SK-N-SH treated with all-trans-retinoic acid at 6 μM for 48 hours (cell line): ENCODE measurements at regions not wholly inside any gene's neighbourhood (a gene's known extent, or its start where the extent isn't known, plus 50 kb on each side); places are given as distances from the start of the nearest gene placed in this dataset.

Experiments
- ARNTL ChIP-seq: fragments of 450-650 bp; formaldehyde crosslinking; IDR thresholded peaks from 2 replicates; pipeline ENCODE4 v1.5.0; 2020; ENCODE audit warnings: low read depth, mild to moderate bottlenecking, moderate library complexity, borderline replicate concordance
- OSR1 ChIP-seq: fragments of 250-450 bp; sonication (Bioruptor Pico); IDR thresholded peaks from 2 replicates; pipeline ENCODE4 v1.8.0; 2022; ENCODE audit warnings: moderate library complexity, mild to moderate bottlenecking, inconsistent platforms
- RARB ChIP-seq: fragments of 250-450 bp; sonication (Bioruptor Pico); IDR thresholded peaks from 2 replicates; pipeline ENCODE4 v1.8.0; 2021; ENCODE audit warnings: mild to moderate bottlenecking, moderate library complexity
- TOX ChIP-seq: fragments of 250-450 bp; sonication (Bioruptor Pico); IDR thresholded peaks from 2 replicates; pipeline ENCODE4 v1.8.0; 2021; ENCODE audit warnings: mild to moderate bottlenecking, moderate library complexity, borderline replicate concordance
- ZFP3 ChIP-seq: fragments of 250-450 bp; sonication (Bioruptor Pico); IDR thresholded peaks from 2 replicates; pipeline ENCODE4 v1.5.0; 2020; ENCODE audit warnings: mild to moderate bottlenecking, moderate library complexity
- ZFP30 ChIP-seq: fragments of 450-650 bp; formaldehyde crosslinking; IDR thresholded peaks from 2 replicates; pipeline ENCODE4 v1.5.0; 2022; ENCODE audit warnings: mild to moderate bottlenecking, moderate library complexity
- ZNF70 ChIP-seq: fragments of 450-650 bp; formaldehyde crosslinking; IDR thresholded peaks from 2 replicates; pipeline ENCODE4 v1.5.0; 2020; ENCODE audit warnings: mild to moderate bottlenecking, moderate library complexity
- ZNF8 ChIP-seq: fragments of 450-650 bp; formaldehyde crosslinking; IDR thresholded peaks from 2 replicates; pipeline ENCODE4 v1.5.0; 2020; ENCODE audit warnings: mild to moderate bottlenecking, moderate library complexity
- TF ChIP-seq, protein P1 (sequence below): fragments of 250-450 bp; sonication (Bioruptor Pico); IDR thresholded peaks from 2 replicates; pipeline ENCODE4 v1.8.0; 2020; ENCODE audit warnings: mild to moderate bottlenecking, moderate library complexity, borderline replicate concordance
- TF ChIP-seq, protein P2 (sequence below): fragments of 250-450 bp; sonication (Bioruptor Pico); IDR thresholded peaks from 2 replicates; pipeline ENCODE4 v1.5.1; 2021; ENCODE audit warnings: mild to moderate bottlenecking, moderate library complexity
- TF ChIP-seq, protein P3 (sequence below): fragments of 250-450 bp; sonication (Bioruptor Pico); IDR thresholded peaks from 2 replicates; pipeline ENCODE4 v1.5.1; 2020; ENCODE audit warnings: low read depth, mild to moderate bottlenecking, moderate library complexity

DNA sequence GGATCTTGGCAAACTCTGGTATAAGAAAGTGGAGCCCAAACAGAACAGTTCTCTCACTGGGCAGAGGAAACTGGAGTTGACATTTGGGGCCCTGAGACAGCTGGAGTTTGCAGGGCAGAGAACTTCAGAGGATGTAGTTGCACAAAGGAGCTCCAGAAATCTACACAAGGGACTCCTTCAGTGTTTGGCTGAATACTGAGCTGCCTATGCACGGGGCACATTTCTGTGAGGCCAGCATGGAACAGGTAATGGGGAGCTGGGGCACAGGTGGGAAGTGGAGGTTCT lies 169.3 kb downstream of the ANKRD60 start:
- TF ChIP-seq ZFP3 (no peak), RARB (CRISPR knock-in tag) (no peak), ARNTL (no peak), ZNF70 (CRISPR knock-in tag) (no peak), TOX (CRISPR knock-in tag) (no peak), ZNF8 (CRISPR knock-in tag) (no peak), OSR1 (CRISPR knock-in tag) (no peak), ZFP30 (CRISPR knock-in tag) (no peak)
- TF ChIP-seq, protein P1, sequence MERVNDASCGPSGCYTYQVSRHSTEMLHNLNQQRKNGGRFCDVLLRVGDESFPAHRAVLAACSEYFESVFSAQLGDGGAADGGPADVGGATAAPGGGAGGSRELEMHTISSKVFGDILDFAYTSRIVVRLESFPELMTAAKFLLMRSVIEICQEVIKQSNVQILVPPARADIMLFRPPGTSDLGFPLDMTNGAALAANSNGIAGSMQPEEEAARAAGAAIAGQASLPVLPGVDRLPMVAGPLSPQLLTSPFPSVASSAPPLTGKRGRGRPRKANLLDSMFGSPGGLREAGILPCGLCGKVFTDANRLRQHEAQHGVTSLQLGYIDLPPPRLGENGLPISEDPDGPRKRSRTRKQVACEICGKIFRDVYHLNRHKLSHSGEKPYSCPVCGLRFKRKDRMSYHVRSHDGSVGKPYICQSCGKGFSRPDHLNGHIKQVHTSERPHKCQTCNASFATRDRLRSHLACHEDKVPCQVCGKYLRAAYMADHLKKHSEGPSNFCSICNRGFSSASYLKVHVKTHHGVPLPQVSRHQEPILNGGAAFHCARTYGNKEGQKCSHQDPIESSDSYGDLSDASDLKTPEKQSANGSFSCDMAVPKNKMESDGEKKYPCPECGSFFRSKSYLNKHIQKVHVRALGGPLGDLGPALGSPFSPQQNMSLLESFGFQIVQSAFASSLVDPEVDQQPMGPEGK (CRISPR knock-in tag): no peak
- TF ChIP-seq, protein P2, sequence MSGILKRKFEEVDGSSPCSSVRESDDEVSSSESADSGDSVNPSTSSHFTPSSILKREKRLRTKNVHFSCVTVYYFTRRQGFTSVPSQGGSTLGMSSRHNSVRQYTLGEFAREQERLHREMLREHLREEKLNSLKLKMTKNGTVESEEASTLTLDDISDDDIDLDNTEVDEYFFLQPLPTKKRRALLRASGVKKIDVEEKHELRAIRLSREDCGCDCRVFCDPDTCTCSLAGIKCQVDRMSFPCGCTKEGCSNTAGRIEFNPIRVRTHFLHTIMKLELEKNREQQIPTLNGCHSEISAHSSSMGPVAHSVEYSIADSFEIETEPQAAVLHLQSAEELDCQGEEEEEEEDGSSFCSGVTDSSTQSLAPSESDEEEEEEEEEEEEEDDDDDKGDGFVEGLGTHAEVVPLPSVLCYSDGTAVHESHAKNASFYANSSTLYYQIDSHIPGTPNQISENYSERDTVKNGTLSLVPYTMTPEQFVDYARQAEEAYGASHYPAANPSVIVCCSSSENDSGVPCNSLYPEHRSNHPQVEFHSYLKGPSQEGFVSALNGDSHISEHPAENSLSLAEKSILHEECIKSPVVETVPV: no peak
- TF ChIP-seq, protein P3, sequence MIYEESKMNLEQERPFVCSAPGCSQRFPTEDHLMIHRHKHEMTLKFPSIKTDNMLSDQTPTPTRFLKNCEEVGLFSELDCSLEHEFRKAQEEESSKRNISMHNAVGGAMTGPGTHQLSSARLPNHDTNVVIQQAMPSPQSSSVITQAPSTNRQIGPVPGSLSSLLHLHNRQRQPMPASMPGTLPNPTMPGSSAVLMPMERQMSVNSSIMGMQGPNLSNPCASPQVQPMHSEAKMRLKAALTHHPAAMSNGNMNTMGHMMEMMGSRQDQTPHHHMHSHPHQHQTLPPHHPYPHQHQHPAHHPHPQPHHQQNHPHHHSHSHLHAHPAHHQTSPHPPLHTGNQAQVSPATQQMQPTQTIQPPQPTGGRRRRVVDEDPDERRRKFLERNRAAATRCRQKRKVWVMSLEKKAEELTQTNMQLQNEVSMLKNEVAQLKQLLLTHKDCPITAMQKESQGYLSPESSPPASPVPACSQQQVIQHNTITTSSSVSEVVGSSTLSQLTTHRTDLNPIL: no peak
